Rectal smooth muscle tissue (tissue), 1 donor: ENCODE measurements at regions not wholly inside any gene's neighbourhood (a gene's known extent, or its start where the extent isn't known, plus 50 kb on each side); places are given as distances from the start of the nearest gene placed in this dataset.
"Not testable (repeated sequence)": the region's sequence is repeated elsewhere in the genome, so short reads cannot be mapped to it uniquely, and the experiment has no call there.

Source experiments
- H3K27ac ChIP-seq: one replicate; pipeline ENCODE4 v1.7.0; 2013; ENCODE audit warnings: low read depth, low read length, inconsistent platforms
- H3K27me3 ChIP-seq: one replicate; pipeline ENCODE4 v1.7.0; 2013; ENCODE audit warnings: low read length; ENCODE audit not compliant: control insufficient read depth, insufficient read depth
- H3K36me3 ChIP-seq: one replicate; pipeline ENCODE4 v1.7.0; 2013; ENCODE audit warnings: low read length; ENCODE audit not compliant: control insufficient read depth, insufficient read depth
- H3K4me1 ChIP-seq: one replicate; pipeline ENCODE4 v1.7.0; 2013; ENCODE audit warnings: low read length; ENCODE audit not compliant: control insufficient read depth, insufficient read depth
- H3K4me3 ChIP-seq: one replicate; pipeline ENCODE4 v1.7.0; 2013; ENCODE audit warnings: low read length
- H3K9ac ChIP-seq: one replicate; pipeline ENCODE4 v1.7.0; 2013; ENCODE audit warnings: low read length

GRCh38 chr14:87613881-87614280, 379.1 kb downstream of the GALC start:
- no peaks in the 10 kb centered on the region for H3K36me3 ChIP-seq
- no peak overlapping the region for H3K9ac ChIP-seq
- no peak overlapping the region for H3K4me3 ChIP-seq
- H3K27me3 ChIP-seq, result no peaks in the 10 kb centered on the region
- H3K27ac ChIP-seq, result no peak overlapping the region
- no peaks in the 10 kb centered on the region for H3K4me1 ChIP-seq

GRCh38 chr14:87607056-87607455, 385.9 kb downstream of the GALC start:
- not testable (repeated sequence) for H3K4me3 ChIP-seq, H3K9ac ChIP-seq, H3K27me3 ChIP-seq, H3K4me1 ChIP-seq, H3K27ac ChIP-seq, H3K36me3 ChIP-seq

- Histone ChIP-seq H3K27ac (no peak overlapping the region), H3K4me1 (peaks cover 5% of the 10 kb centered on the region), H3K9ac (no peak overlapping the region), H3K4me3 (no peak overlapping the region), H3K27me3 (no peaks in the 10 kb centered on the region), H3K36me3 (no peaks in the 10 kb centered on the region)
Observed at GRCh38 chr14:87601036-87601435, 391.9 kb downstream of the GALC start.

- Histone ChIP-seq H3K27me3 (no peaks in the 10 kb centered on the region), H3K9ac (no peak overlapping the region), H3K4me3 (no peak overlapping the region), H3K36me3 (no peaks in the 10 kb centered on the region), H3K4me1 (peaks cover 5% of the 10 kb centered on the region), H3K27ac (no peak overlapping the region)
Observed at GRCh38 chr14:87600240-87600639, 392.7 kb downstream of the GALC start.

- Histone ChIP-seq H3K4me3 (no peak overlapping the region), H3K27me3 (no peaks in the 10 kb centered on the region), H3K9ac (no peak overlapping the region), H3K27ac (no peak overlapping the region), H3K36me3 (no peaks in the 10 kb centered on the region), H3K4me1 (no peaks in the 10 kb centered on the region)
Observed at GRCh38 chr14:87581298-87581697, 411.7 kb downstream of the GALC start.

GRCh38 chr14:87579036-87579435, 413.9 kb downstream of the GALC start:
- Histone ChIP-seq H3K36me3 (no peaks in the 10 kb centered on the region), H3K4me3 (no peak overlapping the region), H3K27me3 (no peaks in the 10 kb centered on the region), H3K9ac (no peak overlapping the region), H3K4me1 (no peaks in the 10 kb centered on the region), H3K27ac (no peak overlapping the region)

- no peaks in the 10 kb centered on the region for H3K36me3 ChIP-seq
- no peak overlapping the region for H3K9ac ChIP-seq
- no peaks in the 10 kb centered on the region for H3K4me1 ChIP-seq
- H3K4me3 ChIP-seq, result no peak overlapping the region
- no peaks in the 10 kb centered on the region for H3K27me3 ChIP-seq
- H3K27ac ChIP-seq, result no peak overlapping the region
Observed at GRCh38 chr14:87575378-87575777, 417.6 kb downstream of the GALC start.

- Histone ChIP-seq H3K36me3 (no peaks in the 10 kb centered on the region), H3K4me3 (no peak overlapping the region), H3K4me1 (no peaks in the 10 kb centered on the region), H3K9ac (no peak overlapping the region), H3K27ac (no peak overlapping the region), H3K27me3 (no peaks in the 10 kb centered on the region)
Observed at GRCh38 chr14:87573591-87573990, 419.4 kb downstream of the GALC start.

- Histone ChIP-seq H3K27me3 (no peaks in the 10 kb centered on the region), H3K4me1 (peaks cover 9% of the 10 kb centered on the region), H3K4me3 (no peak overlapping the region), H3K36me3 (no peaks in the 10 kb centered on the region), H3K9ac (no peak overlapping the region), H3K27ac (no peak overlapping the region)
Observed at GRCh38 chr14:87567618-87568295, 425.2 kb downstream of the GALC start.

- no peak overlapping the region for H3K9ac ChIP-seq
Observed at GRCh38 chr14:87566991-87567390, 426.0 kb downstream of the GALC start.

GRCh38 chr14:87547536-87547935, 445.4 kb downstream of the GALC start:
- no peaks in the 10 kb centered on the region for H3K36me3 ChIP-seq
- no peaks in the 10 kb centered on the region for H3K4me1 ChIP-seq

More at GRCh38 chr14:87566991-87567390, 426.0 kb downstream of the GALC start:
- H3K27me3 ChIP-seq, result no peaks in the 10 kb centered on the region
- peak overlapping the region; percentile 27 for H3K27ac ChIP-seq
- H3K4me1 ChIP-seq, result peaks cover 9% of the 10 kb centered on the region
- no peaks in the 10 kb centered on the region for H3K36me3 ChIP-seq
- no peak overlapping the region for H3K4me3 ChIP-seq

GRCh38 chr14:87542288-87542687, 450.7 kb downstream of the GALC start:
- no peak overlapping the region for H3K27ac ChIP-seq
- H3K36me3 ChIP-seq, result no peaks in the 10 kb centered on the region
- no peak overlapping the region for H3K9ac ChIP-seq
- no peaks in the 10 kb centered on the region for H3K4me1 ChIP-seq
- H3K4me3 ChIP-seq, result no peak overlapping the region
- no peaks in the 10 kb centered on the region for H3K27me3 ChIP-seq

More at GRCh38 chr14:87547536-87547935, 445.4 kb downstream of the GALC start:
- Histone ChIP-seq H3K27me3 (no peaks in the 10 kb centered on the region), H3K27ac (no peak overlapping the region), H3K9ac (no peak overlapping the region), H3K4me3 (no peak overlapping the region)

GRCh38 chr14:87540339-87540738, 452.6 kb downstream of the GALC start:
- Histone ChIP-seq H3K4me1 (no peaks in the 10 kb centered on the region), H3K36me3 (no peaks in the 10 kb centered on the region), H3K4me3 (no peak overlapping the region), H3K27me3 (no peaks in the 10 kb centered on the region), H3K9ac (no peak overlapping the region), H3K27ac (no peak overlapping the region)
